HG03103 (cell line): ENCODE measurements at regions not wholly inside any gene's neighbourhood (a gene's known extent, or its start where the extent isn't known, plus 50 kb on each side); places are given as distances from the start of the nearest gene placed in this dataset.

ENCODE experiments used
- ATAC-seq: cut with Tn5 transposase; IDR thresholded peaks from one replicate; pipeline ENCODE4 v1.9.1; 2021; ENCODE audit warnings: low read depth; ENCODE audit not compliant: unreplicated experiment

DNA sequence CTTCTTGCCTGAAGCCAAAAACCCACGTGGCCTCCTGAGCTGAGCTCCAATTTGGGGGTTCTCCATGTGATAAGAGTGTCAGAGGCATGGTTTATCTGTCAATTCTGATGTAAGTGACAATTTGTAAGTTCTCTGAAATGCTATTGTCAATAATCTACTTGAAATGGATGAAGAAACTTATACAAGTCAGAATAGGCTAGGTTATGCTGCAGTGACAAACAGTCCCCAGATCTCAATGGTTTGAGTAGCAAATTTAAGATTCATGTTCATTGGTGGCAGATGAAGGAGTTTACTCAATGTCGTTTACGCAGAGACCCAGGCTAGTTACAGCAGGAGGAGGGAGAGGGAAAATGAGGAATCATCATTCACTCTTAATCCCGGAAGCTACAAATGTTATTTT lies 352.4 kb downstream of the KIF16B start:
- no peak for ATAC-seq

DNA sequence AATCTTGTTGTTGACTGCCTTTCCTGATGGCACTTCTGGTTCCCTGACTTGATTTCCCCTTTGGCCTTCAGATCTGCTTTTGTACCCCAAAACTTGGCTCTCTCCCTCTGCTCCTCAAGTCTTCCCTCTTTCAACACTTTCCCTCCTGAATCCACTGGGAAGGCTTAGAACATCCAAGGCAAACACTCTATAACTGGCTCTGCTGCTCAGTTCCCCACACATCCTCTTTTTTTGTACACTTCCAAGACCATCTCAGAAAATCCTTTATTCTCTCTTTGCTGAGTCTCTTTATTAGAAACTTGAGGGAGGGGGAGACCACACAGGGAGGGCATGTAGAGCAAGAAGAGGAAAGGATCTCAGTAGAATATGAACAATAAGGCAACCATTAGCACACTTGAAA lies 354.1 kb downstream of the KIF16B start:
- ATAC-seq = no peak

DNA sequence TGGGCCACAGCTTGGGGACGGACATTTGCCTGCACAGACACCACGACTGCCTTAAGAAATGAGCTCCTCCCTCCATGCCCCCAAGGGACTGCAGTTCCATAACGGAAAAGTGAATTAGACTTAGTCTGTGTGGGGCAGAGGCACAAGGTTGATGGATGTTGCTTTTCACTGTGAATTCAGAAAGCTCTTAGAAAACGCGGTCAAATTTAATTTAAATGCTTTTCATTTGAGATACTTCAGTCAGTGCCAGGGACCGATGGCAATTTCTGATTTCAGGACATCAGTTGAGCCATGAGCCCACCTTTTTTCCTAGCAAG lies 356.4 kb downstream of the KIF16B start:
- ATAC-seq = no peak

DNA sequence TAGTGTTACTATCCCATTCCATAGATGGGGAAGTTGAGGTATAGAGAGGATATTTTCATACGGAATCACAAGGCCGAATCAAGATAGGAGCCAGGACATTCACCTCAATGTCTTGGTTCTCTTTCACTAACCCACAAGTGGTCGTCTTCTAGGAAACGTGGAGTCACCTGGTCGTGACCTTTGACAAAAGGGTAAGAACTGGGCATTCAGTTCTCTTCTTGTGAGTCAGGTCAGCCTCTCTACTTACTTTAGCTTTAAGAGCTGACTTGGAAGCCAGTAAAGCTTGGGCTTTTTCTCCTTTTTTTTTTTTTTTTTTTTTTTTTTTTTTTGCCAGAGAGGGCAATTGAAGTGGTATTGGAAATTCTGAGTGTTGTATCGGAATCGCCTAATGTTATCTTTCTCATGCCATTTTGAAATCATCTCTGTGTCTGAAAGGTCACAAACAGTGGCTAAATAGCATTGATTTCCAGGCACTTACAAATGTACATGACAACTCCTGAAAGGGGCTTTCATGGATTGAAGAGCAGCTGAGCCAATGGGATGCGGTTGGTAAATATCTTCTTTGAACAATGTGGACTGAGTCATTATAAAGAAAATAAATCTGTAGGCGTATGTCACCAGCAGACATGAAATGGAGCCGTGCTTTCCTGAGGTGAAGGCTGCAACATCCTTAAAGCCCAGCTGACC lies 356.9 kb downstream of the KIF16B start:
- no peak for ATAC-seq

DNA sequence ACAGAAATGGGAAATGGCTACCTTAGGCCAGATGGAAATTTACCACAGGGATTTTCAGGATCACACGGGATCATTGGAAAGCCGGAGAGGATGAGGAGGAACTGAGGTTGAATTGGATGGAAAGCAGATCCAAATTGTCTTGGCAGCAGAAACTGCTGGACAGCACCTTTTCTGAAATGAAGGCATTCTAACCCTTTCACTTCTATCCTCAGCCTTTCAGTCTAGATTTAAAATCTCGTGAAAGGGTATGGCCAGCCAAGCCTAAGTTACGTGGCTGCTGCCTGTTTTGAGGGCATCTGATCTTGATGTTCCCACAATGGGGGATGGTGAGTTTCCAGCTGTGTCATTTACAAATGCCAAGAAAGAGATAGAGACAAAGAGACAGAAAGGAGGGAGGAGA lies 358.2 kb downstream of the KIF16B start:
- no peak for ATAC-seq

DNA sequence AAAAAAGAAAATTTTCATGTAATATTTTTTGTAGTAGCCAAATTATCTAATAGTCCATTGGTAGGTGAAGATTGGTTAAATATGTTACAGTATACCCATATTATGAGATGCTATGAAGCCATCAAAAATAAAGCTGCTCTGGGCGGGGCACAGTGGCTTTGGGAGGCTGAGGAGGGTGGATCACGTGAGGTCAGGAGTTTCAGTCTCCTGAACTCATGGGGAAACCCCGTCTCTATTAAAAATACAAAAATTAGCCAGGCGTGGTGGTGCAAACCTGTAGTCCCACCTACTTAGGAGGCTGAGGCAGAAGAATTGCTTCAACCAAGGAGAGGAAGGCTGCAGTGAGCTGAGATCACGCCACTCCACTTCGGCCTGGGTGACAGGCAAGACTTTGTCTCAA lies 360.5 kb downstream of the KIF16B start:
- no peak for ATAC-seq

DNA sequence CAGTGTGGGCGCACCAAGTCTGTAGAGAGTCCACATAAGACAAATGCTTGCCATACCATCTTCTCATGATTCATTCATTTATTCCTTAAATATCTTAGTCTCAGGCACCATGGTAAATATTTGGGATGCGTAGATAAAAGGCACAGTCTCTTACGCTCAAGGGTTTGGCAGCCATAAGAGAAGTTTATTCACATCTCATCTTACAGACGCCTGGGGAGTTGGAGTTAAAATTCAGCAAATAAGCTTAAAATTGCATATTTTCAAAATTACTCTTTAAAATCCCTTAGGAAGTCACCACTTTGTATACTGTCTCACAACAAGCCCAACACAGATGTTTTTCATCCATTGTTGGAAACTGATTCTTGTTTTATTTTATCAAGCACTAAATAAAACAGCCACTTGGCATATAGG lies 363.3 kb downstream of the KIF16B start:
- ATAC-seq = no peak

DNA sequence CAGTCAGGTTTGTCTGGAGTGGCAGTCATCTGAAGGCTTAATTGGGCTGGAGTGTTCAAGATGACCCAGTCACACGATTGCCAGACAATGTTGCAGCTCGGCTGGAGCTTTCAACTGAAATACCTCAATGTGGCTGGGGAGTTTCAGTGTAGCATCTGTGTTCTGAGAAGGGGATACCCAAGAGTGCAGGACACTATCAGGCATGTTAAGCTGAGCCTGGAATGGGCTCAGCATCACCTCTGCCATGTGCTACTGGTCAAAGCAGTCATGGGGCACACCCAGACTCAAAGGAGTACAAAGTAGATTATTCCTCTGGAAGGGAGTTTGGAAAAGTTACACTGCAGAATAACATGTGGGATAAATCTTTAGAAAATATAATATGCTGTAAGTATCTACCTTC lies 363.9 kb downstream of the KIF16B start:
- ATAC-seq = no peak

DNA sequence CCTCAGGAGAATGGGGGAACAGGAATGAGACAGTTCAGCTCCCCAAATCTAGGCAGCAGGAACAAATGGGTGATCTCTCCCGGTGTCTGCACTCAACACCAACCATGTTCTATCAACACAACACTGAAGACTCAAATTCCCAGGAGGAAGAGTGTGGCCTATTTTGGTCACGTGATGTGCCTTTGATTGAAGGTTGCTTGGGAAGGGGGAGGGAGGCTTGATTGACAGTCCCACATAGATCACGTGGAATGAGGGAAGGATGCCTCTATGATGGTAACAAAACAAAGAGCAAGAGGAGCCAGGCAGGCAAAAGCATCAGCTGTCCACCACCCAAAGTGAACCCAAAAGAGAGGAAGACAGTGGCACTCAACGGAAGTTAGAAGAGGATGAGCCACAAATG lies 364.8 kb downstream of the KIF16B start:
- no peak for ATAC-seq

DNA sequence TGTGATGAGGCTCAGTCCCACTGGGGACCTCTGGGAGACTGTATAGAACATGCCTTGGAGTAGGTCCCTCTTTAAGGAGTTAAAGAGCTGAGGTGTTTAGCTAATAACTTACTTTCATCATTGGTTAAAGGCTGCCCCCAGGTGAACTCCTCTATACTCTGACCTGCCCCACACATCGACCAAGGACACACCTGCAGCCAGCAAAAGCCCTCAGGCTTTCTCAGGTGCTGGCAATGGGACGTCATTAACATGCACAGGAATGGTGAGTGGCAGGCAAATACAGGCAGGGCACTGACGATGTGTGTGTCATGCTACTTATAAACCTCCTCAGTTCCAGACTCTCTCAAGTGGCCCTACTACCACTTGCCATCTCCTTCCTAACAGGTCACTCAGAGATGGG lies 366.4 kb downstream of the KIF16B start:
- no peak for ATAC-seq

DNA sequence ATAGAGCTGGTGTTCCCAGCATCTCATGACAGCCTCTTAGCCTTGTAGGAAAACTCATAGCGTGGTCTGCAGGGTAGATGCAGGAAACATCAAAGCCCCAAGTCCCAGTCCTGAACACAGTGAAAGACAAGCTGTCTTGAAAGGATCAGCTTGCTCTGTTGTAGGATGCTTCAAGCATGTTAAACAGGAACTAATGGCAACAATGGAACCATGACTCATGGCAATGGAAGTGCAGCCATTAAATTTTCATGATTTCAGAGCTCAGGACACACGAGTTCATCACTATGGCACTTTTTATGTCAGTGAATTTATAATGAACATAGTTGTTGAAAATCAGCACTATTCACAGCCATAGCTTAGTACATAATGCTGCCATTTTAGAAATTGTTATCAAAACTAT lies 367.7 kb downstream of the KIF16B start:
- ATAC-seq = no peak

DNA sequence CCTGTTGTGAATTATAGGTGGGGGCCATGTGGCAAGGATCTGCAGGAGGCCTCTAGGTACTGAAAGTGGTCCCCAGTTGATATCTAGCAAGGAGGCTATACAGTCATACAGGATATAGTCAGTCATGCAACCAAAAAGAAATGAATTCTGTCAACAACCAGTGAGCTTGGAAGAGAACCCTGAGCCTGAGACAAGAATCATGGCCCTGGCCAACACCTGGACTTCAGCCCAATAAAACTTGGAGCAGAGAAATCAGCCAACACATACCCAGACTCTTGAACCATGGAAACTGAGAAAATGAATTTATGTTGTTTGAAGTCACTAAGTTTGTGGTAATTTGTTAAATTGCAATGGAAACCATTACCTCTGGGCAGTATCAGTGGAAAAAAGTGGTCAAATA lies 370.2 kb downstream of the KIF16B start:
- no peak for ATAC-seq

DNA sequence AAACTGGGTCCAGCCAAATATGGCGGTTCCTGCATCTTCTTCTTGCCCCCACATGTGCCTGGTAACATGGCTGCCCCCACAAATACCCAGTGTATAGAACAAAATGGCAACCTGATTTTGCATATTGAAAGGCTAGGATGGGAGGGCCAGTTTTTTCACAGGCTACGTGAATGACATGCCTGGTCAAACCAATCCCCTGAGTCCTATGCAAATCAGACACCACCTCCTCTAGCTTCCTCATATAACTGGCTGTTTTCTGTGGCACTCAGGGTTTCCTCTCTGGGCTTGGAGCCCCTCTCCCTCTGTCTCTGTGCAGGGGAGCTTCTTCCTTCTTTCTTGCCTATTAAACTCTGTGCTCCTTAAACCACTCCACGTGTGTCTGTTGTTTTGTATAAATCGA lies 372.1 kb downstream of the KIF16B start:
- no peak for ATAC-seq

DNA sequence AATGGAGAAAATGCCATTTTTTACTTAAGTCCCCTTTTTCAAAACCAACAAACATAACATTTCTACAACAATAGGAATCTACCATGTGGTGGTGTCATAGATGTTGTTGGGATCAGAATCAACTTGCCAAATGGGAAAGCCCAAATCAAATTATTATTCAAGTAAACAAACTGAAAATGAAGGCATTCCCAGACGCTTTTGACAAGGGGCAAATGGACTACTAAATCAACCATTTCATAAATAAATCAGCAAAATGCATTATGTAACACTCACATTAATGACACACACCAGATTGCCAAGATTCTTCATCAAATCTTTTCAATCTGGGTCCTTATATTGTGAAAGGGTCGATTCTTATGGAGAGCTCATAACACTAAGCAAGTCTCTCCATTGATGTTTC lies 375.6 kb downstream of the KIF16B start:
- no peak for ATAC-seq

DNA sequence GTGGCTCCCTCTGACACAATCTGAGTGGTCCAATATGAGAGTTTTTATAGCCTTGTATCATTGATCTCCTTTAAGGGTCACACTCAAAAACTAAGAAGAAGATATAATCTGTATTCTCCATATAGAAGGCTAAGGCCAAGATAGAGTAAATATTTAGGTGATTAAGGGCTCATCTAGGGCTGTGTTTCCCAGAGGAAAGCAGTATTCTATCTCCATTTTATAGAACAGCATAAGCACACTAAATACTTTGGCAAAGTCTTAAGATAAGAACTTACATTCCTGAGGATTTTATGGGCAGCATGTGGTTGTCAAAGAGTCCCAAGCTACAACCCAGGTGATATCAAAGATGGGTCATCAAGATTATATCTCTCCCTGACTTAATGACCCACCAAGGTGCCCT lies 377.6 kb downstream of the KIF16B start:
- no peak for ATAC-seq

DNA sequence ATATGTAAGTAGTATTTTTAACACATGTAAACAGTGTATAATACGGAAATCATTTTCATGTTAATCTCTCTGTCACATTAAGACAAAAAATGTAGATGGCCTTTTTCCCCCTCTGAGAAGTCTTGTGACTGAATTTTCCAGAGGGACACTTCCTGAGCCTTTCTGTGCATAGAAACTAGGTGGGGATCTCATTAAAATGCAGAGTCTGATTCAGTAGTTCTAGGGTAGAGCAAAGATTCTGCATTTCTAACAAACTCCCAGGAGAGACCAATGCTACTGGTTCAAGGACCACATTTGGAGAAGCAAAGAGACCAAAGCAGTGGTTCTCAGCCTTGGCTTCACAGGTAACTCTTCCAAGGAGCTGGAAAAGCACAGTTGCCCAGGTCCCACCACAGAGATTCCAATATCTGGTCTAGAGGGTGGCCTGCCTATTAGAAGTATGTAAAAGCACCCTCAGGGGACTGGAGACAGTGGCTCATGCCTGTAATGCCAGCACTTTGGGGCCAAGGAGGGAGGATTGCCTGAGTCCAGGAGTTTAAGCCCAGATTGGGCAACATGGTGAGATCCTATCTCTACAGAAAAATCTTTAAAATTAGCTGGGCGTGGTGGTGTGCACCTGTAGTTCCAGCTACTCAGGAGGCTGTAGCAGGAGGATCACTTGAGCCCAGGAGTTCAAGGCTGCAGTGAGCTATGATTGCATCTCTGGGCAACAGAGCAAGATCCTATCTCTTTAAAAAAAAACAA lies 378.5 kb downstream of the KIF16B start:
- ATAC-seq = no peak

DNA sequence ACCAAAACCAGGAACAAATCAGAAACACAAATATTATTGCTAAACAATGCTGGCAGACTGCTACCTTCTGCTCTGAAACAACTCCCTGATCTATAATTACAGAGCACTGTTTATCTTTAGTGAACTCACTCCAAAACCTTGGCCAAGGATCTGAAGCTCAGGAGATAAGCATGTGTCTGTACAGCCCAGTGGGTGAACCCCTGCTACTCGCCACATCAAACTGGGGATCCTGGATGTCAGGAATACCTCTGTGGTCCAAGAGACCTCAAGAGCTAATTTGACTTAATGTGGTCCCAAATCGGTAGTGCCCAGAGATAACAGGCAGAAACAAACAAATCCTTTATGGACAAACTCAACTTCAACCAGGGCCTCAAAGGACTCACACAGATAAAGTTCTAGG lies 381.8 kb downstream of the KIF16B start:
- ATAC-seq = no peak

DNA sequence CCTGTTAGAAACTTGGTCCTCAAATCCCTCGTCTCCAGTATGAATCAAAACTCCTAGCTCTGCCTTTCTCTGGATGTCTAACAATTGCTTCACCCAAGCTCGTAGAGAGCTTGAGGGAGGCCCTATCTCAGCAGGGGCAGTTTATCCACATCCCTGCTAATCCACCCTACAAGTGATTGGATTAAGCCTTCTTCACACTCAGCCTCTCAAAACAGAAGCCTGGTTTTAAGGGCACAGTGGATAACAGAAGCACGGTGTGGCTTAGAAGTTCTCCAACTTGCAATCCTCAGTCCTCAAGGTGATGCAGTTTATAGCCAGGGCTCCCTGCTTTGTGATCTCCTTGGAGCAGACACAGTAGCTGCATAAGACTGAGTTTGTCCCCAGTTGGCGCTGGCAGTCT lies 383.9 kb downstream of the KIF16B start:
- ATAC-seq = no peak

DNA sequence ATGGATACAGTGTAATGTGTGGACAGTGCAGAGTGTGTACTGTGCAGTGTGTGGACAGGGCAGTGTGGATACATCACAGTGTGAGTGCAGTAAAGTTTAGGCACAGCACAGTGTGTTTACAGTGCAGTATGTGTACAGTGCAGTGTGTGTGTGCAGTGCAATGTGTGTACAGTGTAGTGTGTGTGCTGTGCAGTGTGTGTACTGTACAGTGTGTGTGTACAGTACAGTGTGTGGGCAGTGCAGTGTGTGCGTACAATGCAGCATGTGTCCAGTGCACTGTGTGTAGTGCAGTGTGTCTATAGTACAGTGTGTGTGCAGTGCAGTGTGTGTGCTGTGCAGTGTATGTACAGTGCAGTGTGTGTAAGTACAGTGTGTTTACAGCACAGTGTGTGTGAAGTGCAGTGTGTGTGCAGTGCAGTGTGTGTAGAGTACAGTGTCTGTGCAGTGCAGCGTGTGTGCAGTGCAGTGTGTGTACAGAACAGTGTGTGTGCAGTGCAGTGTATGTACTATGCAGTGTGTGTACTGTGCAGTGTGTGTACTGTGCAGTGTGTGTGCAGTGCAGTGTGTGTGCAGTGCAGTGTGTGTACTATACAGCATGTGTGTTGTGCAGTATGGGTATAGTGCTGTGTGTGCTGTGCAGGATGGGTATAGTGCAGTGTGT lies 385.2 kb downstream of the KIF16B start:
- no peak for ATAC-seq

DNA sequence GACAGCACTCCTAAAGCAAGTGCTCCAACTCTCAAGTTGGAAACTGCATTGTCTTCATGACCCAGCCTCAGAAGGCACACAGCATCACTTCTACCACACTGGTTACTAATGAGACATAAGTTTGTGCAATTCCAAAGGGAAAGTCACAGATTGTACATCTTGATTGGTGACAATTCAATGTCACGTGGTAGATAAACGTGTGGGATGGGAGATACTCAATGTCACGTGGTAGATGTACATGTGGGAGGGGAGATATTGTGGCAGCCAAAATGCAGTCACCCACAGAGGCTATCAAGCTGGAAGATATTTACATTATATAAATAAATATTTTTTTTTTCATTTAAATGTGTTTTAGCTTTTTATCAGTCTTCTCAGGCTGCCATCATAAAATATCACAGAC lies 393.3 kb downstream of the KIF16B start:
- ATAC-seq = no peak

DNA sequence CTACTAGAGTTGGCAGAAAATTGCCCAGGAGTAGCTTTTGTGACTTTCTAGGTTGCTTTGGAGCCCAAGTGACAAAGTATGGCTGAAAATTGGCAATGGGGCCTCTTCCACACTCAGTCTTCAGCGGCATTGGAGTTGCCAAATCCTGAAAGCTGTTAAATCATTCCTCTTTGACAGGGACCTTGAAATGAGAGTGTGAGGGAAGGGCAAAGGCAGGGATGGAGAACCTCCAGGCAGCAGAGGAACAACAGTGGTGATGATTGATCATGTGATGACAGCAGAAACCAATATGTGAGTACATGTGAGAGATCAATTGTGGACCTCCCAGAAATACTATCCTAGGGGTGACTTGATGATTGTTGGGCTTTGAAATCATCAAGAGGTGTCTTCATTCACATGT lies 393.9 kb downstream of the KIF16B start:
- no peak for ATAC-seq

DNA sequence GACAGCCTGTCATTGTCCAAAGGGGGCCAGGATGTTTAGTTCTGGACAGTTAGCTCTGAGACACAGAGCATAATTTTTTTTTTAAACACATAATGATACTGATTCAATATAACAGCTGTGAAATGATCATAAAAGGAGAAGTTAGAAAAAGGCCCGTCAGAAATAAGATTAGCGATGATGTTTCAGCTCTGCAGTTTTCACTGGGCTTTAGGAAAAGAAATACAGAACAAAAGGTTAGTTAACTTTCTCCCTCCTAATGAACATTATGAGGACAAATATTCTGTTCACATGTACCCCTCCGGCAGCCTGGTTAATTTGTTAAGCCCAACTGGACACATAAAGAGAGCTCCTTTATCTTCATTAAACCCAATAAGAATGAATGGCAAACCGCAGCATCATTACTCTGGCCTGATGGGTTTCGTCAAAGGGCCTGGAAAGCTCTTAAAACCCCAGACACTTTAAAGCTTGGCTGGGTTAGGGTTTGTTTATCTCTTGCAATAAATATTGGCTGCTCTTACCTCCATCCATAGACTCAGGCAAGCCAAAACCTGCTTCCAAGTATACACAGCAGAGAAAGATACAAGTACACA lies 394.6 kb downstream of the KIF16B start:
- ATAC-seq = no peak
